ENCODE measurements at regions not wholly inside any gene's neighbourhood (a gene's known extent, or its start where the extent isn't known, plus 50 kb on each side); places are given as distances from the start of the nearest gene placed in this dataset.

- no peak for DNase-seq
These were observed 219.7 kb upstream of the PKDCC start for GRCh38 chr2:41828052-41828643.

- no peak for DNase-seq
These were observed 218.8 kb upstream of the PKDCC start for GRCh38 chr2:41829052-41829451.

GRCh38 chr2:41830600-41830999, 217.2 kb upstream of the PKDCC start:
- no peak for DNase-seq

GRCh38 chr2:41832218-41832617, 215.6 kb upstream of the PKDCC start:
- DNase-seq, result no peak

- no peak for DNase-seq
These were observed 212.4 kb upstream of the PKDCC start for GRCh38 chr2:41835401-41835800.

GRCh38 chr2:41836948-41837347, 210.9 kb upstream of the PKDCC start:
- no peak for DNase-seq

GRCh38 chr2:41837610-41838009, 210.2 kb upstream of the PKDCC start:
- no peak for DNase-seq

GRCh38 chr2:41840702-41841551, 206.9 kb upstream of the PKDCC start:
- peak; percentile 89 for DNase-seq

- no peak for DNase-seq
These were observed 200.9 kb upstream of the PKDCC start for GRCh38 chr2:41846962-41847361.

GRCh38 chr2:41847744-41848441, 199.9 kb upstream of the PKDCC start:
- DNase-seq, result peak; percentile 33

- DNase-seq, result no peak
These were observed 196.3 kb upstream of the PKDCC start for GRCh38 chr2:41851554-41851953.

- DNase-seq, result peak; percentile 4
These were observed 194.2 kb upstream of the PKDCC start for GRCh38 chr2:41853427-41854191.

GRCh38 chr2:41854227-41854626, 193.6 kb upstream of the PKDCC start:
- DNase-seq, result no peak

- no peak for DNase-seq
These were observed 190.9 kb upstream of the PKDCC start for GRCh38 chr2:41856946-41857345.

GRCh38 chr2:41859615-41860514, 188.0 kb upstream of the PKDCC start:
- no peak for DNase-seq

GRCh38 chr2:41863062-41863461, 184.8 kb upstream of the PKDCC start:
- no peak for DNase-seq

- no peak for DNase-seq
These were observed 182.6 kb upstream of the PKDCC start for GRCh38 chr2:41865263-41865662.

- no peak for DNase-seq
These were observed 180.3 kb upstream of the PKDCC start for GRCh38 chr2:41867553-41867952.

- peak; percentile 29 for DNase-seq
These were observed 178.1 kb upstream of the PKDCC start for GRCh38 chr2:41869542-41870264.

- DNase-seq, result no peak
These were observed 177.6 kb upstream of the PKDCC start for GRCh38 chr2:41870265-41870585.

GRCh38 chr2:41871080-41871479, 176.7 kb upstream of the PKDCC start:
- DNase-seq, result no peak

GRCh38 chr2:41872646-41873045, 175.2 kb upstream of the PKDCC start:
- no peak for DNase-seq

Measured in NCI-H2029 treated with DMSO at 0.1 percent for 48 hours (cell line).